ENCODE measurements at regions not wholly inside any gene's neighbourhood (a gene's known extent, or its start where the extent isn't known, plus 50 kb on each side); places are given as distances from the start of the nearest gene placed in this dataset.

DNA sequence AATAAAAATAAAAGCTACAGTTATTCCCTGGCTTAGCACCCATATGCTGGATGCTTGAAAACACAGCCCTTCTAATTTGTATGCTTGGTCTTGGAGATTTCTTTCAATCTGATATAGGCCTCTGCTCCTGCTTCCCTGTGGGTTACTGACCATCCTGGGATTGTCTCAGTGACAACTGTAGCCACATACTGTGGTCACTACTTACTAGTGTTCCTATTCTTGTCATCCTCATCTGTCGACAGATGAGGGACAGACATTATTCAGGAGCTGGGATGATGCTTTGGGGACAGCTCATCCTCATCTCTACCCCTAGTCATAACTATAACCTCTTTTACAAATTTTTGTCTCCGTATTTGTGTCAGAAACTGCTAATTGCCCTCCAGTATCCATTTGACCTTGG is 388.9 kb upstream of the MAP3K7 start:
- TF ChIP-seq, protein P1, sequence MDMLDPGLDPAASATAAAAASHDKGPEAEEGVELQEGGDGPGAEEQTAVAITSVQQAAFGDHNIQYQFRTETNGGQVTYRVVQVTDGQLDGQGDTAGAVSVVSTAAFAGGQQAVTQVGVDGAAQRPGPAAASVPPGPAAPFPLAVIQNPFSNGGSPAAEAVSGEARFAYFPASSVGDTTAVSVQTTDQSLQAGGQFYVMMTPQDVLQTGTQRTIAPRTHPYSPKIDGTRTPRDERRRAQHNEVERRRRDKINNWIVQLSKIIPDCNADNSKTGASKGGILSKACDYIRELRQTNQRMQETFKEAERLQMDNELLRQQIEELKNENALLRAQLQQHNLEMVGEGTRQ (IDR thresholded peaks at IDR 0.05): no peak
- TF ChIP-seq, protein P2, sequence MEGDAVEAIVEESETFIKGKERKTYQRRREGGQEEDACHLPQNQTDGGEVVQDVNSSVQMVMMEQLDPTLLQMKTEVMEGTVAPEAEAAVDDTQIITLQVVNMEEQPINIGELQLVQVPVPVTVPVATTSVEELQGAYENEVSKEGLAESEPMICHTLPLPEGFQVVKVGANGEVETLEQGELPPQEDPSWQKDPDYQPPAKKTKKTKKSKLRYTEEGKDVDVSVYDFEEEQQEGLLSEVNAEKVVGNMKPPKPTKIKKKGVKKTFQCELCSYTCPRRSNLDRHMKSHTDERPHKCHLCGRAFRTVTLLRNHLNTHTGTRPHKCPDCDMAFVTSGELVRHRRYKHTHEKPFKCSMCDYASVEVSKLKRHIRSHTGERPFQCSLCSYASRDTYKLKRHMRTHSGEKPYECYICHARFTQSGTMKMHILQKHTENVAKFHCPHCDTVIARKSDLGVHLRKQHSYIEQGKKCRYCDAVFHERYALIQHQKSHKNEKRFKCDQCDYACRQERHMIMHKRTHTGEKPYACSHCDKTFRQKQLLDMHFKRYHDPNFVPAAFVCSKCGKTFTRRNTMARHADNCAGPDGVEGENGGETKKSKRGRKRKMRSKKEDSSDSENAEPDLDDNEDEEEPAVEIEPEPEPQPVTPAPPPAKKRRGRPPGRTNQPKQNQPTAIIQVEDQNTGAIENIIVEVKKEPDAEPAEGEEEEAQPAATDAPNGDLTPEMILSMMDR (IDR thresholded peaks at IDR 0.05): no peak
- TF ChIP-seq MAFK (IDR thresholded peaks at IDR 0.05; ENCODE audit: partially characterized antibody) (no peak), MYC (IDR thresholded peaks at IDR 0.05; ENCODE audit: borderline replicate concordance, low read length) (no peak), BHLHE40 (IDR thresholded peaks at IDR 0.05; ENCODE audit: low read depth, low read length) (no peak), POLR2AphosphoS2 (conservative IDR thresholded peaks at IDR 0.05; ENCODE audit: low read length) (no peak), RFX5 (IDR thresholded peaks at IDR 0.05) (no peak), POLR2A (IDR thresholded peaks at IDR 0.05; ENCODE audit: low read length) (no peak), CHD4 (IDR thresholded peaks at IDR 0.05; ENCODE audit: borderline replicate concordance) (no peak), RAD21 (conservative IDR thresholded peaks at IDR 0.05 in 1 of 2, IDR thresholded peaks at IDR 0.05 in 1 of 2) (no peak), RARB (CRISPR knock-in tag; IDR thresholded peaks at IDR 0.05) (no peak)
- TF ChIP-seq, protein P3, sequence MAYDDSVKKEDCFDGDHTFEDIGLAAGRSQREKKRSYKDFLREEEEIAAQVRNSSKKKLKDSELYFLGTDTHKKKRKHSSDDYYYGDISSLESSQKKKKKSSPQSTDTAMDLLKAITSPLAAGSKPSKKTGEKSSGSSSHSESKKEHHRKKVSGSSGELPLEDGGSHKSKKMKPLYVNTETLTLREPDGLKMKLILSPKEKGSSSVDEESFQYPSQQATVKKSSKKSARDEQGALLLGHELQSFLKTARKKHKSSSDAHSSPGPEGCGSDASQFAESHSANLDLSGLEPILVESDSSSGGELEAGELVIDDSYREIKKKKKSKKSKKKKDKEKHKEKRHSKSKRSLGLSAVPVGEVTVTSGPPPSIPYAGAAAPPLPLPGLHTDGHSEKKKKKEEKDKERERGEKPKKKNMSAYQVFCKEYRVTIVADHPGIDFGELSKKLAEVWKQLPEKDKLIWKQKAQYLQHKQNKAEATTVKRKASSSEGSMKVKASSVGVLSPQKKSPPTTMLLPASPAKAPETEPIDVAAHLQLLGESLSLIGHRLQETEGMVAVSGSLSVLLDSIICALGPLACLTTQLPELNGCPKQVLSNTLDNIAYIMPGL (CRISPR knock-in tag; IDR thresholded peaks at IDR 0.05; ENCODE audit: borderline replicate concordance): no peak
- TF ChIP-seq, protein P4, sequence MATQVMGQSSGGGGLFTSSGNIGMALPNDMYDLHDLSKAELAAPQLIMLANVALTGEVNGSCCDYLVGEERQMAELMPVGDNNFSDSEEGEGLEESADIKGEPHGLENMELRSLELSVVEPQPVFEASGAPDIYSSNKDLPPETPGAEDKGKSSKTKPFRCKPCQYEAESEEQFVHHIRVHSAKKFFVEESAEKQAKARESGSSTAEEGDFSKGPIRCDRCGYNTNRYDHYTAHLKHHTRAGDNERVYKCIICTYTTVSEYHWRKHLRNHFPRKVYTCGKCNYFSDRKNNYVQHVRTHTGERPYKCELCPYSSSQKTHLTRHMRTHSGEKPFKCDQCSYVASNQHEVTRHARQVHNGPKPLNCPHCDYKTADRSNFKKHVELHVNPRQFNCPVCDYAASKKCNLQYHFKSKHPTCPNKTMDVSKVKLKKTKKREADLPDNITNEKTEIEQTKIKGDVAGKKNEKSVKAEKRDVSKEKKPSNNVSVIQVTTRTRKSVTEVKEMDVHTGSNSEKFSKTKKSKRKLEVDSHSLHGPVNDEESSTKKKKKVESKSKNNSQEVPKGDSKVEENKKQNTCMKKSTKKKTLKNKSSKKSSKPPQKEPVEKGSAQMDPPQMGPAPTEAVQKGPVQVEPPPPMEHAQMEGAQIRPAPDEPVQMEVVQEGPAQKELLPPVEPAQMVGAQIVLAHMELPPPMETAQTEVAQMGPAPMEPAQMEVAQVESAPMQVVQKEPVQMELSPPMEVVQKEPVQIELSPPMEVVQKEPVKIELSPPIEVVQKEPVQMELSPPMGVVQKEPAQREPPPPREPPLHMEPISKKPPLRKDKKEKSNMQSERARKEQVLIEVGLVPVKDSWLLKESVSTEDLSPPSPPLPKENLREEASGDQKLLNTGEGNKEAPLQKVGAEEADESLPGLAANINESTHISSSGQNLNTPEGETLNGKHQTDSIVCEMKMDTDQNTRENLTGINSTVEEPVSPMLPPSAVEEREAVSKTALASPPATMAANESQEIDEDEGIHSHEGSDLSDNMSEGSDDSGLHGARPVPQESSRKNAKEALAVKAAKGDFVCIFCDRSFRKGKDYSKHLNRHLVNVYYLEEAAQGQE (IDR thresholded peaks at IDR 0.05): no peak
